Dedifferentiated amniotic fluid mesenchymal stem cell (primary cell): ENCODE measurements at regions not wholly inside any gene's neighbourhood (a gene's known extent, or its start where the extent isn't known, plus 50 kb on each side); places are given as distances from the start of the nearest gene placed in this dataset.
"Not testable (repeated sequence)": the region's sequence is repeated elsewhere in the genome, so short reads cannot be mapped to it uniquely, and the experiment has no call there.

Experiments
- DNase-seq: peaks from one replicate; pipeline ENCODE4 v3.0.0-alpha.2; 2016; ENCODE audit errors: extremely low spot score

- not testable (repeated sequence) for DNase-seq
Measured at GRCh38 chr20:25813511-25813910, 116.9 kb upstream of the ZNF337 start.

GRCh38 chr20:25798174-25798993 is 101.7 kb upstream of the ZNF337 start:
- not testable (repeated sequence) for DNase-seq

- DNase-seq: not testable (repeated sequence)
Measured at GRCh38 chr20:25797062-25797461, 100.4 kb upstream of the ZNF337 start.

- not testable (repeated sequence) for DNase-seq
Measured at GRCh38 chr20:25777241-25777640, 80.6 kb upstream of the ZNF337 start.

- not testable (repeated sequence) for DNase-seq
Measured at GRCh38 chr20:25774711-25775110, 78.1 kb upstream of the ZNF337 start.

GRCh38 chr20:25774203-25774602 is 77.5 kb upstream of the ZNF337 start:
- not testable (repeated sequence) for DNase-seq

- not testable (repeated sequence) for DNase-seq
Measured at GRCh38 chr20:25772437-25772836, 75.8 kb upstream of the ZNF337 start.

GRCh38 chr20:25771818-25772217 is 75.2 kb upstream of the ZNF337 start:
- DNase-seq: not testable (repeated sequence)

- no peak for DNase-seq
Measured at GRCh38 chr20:25761596-25761995, 64.9 kb upstream of the ZNF337 start.

- not testable (repeated sequence) for DNase-seq
Measured at GRCh38 chr20:25761046-25761445, 64.4 kb upstream of the ZNF337 start.

GRCh38 chr20:25750765-25751696 is 54.4 kb upstream of the ZNF337 start:
- no peak for DNase-seq

GRCh38 chr20:25750220-25750764 is 53.6 kb upstream of the ZNF337 start:
- DNase-seq: no peak

GRCh38 chr20:25749649-25750048 is 53.0 kb upstream of the ZNF337 start:
- no peak for DNase-seq
